Activated T-cell treated with anti-CD3 and anti-CD28 coated beads, Interleukin-2, amount 50 U/mL, for 48 hours (primary cell): ENCODE measurements at regions not wholly inside any gene's neighbourhood (a gene's known extent, or its start where the extent isn't known, plus 50 kb on each side); places are given as distances from the start of the nearest gene placed in this dataset.
"Not testable (repeated sequence)": the region's sequence is repeated elsewhere in the genome, so short reads cannot be mapped to it uniquely, and the experiment has no call there.

ENCODE experiments used
- DNase-seq, 2 experiments: peaks; one replicate each; pipeline ENCODE4 v3.0.0-alpha.2; 2020

- DNase-seq, result no peak
Observed at GRCh38 chr3:88298189-88298588, 148.4 kb downstream of the C3orf38 start.

DNA sequence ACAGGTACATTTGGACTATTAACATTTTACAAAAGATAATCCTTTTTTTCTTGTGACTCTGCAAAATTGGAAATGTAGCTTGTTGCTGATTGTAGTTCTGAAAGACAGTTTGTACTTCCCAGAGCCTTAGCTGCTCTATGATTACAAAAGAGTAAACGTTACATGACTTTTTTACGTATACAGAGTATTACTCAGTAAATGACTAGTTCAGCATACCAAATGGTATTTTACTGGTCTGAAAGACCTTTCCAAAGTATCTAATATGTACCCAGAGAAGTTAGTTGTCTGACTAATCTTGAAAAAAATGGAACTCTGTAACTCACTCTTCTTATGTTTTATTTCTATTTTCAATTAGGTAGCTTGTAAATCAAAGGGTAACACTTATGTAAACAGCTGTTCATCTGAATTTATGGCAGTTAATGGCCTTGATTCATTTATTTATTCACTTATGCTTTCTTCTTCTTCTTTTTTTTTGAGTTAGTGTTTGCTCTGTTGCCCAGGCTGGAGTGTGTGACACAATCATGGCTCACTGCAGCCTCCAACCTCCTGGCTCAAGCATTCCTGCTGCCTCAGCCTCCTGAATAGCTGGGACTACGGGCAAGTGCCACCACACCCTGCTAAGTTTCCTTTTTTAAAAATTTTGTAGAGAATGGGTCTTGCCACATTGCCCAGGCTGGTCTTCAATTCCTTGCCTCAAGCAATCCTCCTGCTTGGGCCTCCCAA, 151.7 kb downstream of the C3orf38 start:
- DNase-seq, result no peak

DNA sequence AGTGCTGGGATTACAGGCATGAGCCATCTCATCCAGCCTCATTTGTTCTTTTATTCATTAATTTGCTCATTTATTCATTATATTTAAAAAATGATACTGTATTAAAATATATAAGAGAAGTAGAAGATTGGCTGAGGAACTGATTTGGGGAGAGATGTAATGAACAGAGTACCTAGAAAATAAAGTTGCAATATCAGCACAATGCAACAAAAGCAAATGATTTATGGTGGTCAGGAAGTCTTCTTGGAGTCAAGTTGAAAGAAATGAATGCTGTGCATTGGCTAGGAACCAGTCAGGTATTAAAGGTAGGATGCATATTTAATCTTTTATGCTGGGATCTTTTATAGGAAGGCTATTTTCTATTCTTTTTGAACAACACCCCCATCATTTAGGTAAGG, 152.2 kb downstream of the C3orf38 start:
- no peak for DNase-seq

GRCh38 chr3:88303331-88303904, 153.7 kb downstream of the C3orf38 start:
- DNase-seq, result not testable (repeated sequence)

DNA sequence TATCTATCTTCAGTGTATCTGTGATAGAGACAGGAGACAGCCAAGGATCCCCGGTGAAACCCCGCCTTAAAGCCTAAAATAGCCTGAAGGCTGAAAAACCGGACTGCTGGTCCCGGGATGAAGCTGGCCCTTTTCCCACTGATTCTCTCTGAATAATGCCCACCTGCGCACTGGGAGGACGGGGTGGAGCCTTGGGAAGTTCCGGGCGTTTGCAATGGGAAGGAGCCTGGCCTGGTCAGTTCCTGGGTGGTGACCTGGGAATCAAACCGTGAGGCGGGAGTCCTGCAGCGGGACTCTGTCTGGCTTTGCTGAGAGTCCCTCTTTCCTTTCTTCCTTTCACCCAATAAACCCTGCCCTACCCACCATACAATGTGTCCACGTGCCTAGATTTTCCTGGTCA, 157.9 kb downstream of the C3orf38 start:
- no peak for DNase-seq

DNA sequence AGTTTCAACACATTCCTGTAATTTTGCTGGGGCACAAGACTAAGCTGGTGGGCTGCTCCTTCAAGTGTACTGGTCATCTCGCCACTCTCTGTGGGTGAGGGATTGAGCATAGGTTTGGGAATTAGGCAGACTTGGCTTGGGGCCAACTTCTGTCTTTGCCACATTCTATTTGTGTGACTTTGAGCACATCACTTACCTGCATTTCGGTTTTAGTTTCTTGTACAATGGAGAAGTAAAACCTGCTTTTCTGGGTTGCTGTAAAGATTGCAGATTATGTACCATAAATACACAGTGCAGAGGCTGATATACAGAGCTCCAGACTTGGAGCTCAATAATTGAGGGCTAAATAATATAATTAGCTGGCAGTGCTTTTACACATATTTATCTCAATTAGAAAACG, 162.1 kb downstream of the C3orf38 start:
- no peak for DNase-seq

DNA sequence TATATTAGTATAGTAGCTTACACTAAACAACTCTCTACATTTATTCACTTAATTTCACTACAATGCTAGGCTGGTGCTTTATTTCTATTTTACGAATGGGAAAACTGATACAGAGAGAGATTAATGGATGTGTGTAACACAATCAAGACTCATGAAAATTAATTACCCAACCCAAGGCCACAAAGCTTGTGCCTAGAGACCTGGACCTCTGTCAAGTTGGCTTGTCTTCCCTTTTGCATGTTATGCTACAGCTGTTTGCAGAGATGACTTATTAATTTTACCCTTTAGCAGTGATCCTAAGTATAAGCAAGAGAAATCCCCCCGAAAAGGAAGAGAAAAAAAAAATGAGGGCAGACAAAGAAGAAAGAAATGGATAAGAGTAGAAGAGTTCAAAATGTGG, 162.5 kb downstream of the C3orf38 start:
- DNase-seq, result no peak

DNA sequence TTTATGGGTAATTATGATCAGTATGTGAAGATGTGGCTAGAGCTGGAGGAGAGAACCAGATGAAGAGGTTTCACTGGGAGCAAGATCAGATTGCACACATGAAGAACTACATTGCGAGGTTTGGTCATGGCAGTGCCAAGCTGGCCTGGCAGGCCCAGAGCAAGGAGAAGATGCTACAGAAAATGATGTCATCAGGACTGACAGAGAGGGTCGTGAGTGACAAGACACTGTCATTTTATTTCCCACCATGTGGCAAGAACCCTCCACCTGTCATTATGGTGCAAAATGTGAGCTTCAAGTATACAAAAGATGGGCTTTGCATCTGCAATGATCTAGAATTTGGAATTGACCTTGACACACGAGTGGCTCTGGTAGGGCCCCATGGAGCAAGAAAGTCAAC, 168.3 kb downstream of the C3orf38 start:
- no peak for DNase-seq

DNA sequence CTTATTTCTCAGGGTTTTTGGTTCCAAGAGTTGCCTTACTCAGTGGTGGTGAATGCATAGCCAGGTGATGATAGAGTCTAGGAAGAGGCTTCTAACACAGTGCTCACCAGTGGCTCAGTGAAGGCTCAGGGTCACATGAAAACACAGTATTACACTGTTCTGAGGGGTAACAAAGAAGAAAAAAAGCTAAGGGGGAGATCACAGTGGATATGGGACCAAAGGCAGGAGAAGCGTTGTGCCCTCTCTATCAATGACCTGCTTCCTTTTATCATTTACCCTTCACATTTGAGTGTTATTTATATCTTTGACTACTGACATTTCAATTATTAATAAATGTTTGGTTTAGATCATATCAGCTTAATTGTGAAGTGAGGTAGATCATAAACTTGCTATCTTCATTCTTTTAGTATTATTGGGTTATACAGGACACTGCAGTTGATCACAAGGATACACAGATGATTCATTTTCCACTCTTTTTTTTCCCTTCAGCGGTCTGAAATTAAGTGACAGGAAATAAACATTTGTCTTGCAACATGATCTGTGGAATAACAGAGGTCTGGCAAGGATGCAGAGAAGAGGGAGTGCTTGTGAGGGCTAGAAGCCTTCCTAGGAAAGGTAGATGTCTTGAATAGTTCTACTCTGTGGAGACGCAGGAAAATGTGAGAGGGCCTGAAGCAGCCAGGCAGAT, 171.7 kb downstream of the C3orf38 start:
- DNase-seq, result no peak

DNA sequence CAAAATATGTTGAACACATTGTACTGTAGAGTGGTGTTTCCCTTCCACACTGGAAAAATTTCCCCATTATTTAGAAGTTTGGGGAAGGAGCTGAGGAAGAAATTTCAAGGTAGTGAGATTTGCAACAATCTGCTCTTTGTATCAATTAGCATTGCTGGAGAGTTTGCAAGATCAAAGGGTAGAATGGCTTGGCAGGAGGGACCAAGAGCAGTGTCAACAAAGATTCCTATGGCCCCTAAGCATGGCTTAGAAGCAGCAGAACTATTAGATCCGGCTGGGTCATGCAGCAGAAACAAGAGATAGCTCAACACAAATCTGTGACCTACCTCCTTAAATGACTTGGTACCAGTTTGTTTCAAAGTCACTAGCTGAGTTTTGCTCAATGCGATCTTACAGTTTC, 175.0 kb downstream of the C3orf38 start:
- no peak for DNase-seq

GRCh38 chr3:88334187-88334868, 184.6 kb downstream of the C3orf38 start:
- no peak for DNase-seq

GRCh38 chr3:88336894-88337293, 187.1 kb downstream of the C3orf38 start:
- no peak for DNase-seq

DNA sequence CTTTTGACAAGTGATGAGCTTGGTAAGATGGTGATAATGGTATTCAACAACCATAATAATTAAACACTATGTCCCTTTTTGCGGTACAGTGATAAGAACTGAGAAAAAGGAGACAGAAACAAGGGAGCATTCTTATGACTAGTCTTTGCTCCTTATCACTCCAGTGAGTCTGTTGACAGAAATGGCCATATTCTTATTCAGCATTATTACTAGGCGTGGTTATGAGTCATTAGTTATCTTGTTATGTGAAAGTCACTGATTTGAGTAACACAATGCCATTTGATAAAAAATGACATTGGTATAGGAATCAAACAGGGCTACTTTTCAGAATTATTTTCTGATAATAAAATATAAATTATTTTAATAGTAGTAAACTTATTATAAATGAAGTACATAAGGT, 193.5 kb downstream of the C3orf38 start:
- DNase-seq, result no peak

- DNase-seq, result no peak
Observed at GRCh38 chr3:88346643-88347042, 196.9 kb downstream of the C3orf38 start.

DNA sequence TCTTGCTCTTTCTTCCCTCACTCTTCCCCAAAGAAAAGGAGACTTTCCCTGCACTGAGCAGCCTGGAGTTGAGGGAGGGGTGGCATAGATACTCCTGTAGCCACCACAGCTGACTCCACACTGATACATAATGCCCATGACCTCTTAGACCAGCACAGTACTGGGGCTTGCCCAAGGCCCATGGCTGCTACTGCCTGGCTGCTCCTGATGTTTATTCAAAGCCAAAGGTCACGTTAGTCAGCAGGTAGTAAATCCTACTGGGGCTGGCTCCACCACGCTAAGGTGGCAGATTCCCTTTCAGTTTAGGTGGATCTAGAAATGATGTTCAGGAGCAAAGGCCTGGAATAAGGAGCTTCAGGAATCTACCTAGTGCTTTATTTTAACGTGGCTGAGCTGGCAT, 212.7 kb downstream of the C3orf38 start:
- DNase-seq, result no peak

DNA sequence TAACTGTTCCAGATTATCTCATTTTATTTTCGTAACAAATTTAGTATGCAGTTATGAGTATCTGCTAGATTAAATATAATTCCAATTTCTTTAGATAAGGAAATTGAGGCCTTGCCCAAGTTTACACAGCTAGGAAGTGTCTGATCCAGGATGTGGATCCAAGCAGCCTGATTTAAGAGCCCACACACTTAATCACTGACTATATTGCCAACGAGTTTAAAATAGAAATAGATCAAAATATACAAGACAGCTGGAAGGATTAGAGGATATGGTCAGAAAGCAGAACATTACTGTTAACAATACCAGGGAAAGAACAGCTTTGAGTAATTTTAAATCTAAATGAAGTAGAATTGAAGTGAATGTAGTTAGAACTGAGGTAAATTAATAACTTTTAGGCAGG, 215.2 kb downstream of the C3orf38 start:
- no peak for DNase-seq

DNA sequence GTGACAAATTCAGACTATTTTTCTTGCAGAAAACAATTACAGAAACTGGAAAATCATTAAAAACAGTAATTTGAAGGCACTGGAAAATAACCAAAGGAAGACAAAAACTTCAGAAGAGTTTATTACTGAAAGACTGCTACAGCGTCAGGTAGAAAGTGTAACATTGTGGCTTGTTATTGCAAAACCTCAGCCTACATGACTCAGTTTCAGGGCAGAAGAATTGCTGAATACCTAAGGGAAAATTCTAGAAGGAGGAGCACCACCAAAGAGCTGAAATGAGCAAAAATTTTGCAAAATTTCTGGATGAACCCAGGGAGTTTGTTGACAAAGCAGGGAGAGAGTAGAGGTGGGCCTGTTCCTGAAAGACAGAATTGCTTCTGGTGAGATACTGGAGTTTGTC, 219.6 kb downstream of the C3orf38 start:
- no peak for DNase-seq

DNA sequence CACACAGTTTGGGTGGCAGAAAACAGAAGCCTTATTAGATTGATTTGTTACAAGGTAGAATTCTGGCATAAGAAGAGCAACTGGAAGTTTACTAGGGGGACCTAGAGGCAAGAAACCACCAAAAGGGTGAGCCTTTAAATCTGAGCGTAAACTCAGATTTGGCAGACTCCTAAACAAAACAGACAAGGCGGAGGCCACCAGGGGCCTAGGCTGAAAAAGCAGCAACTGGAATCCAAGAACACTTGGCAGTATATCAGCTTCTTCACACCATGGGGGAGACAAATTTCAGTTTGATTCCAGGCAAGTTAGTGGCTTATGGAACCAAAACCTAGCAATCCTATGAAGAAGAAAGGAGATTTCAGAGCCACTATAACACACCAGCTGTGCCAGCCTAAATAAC, 220.0 kb downstream of the C3orf38 start:
- DNase-seq, result no peak

DNA sequence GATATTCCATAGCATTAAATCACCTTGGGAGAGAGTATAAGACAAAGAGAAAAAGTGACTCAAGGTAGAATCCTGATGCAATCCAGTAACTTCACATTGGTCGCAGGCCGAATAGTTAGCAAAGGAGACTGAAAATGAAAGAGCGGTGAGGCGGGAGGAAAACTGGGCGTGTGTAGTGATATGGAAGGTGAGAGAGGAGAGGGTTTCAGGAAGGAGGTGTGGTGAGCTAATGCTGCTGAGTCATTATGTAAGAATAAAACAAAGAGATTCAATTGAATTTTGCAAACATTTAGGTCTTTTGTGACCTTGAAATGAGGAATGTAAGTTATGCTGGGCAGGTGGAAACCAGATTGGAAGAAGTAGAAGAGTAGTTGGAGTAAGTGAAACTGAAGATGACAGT, 235.3 kb downstream of the C3orf38 start:
- no peak for DNase-seq

DNA sequence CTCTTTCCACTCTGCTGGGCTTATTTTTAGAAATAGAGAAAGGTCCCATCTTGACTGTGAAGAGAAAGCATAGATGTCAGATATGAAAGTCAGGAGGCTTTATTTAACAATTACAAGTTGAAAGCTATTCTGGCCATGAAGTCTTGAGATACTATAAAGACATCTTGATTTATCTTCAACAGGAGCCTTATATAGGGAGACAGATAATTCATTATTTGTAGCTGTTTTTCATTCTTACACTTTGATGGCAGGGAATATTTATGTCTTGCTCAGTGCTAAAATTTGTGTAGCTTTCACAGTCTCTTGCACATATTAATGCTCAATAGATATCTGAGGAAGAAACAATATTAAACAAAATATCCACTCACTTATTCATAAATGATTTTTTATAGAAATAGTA, 248.8 kb downstream of the C3orf38 start:
- DNase-seq, result no peak

GRCh38 chr3:88403319-88403718, 253.6 kb downstream of the C3orf38 start:
- no peak for DNase-seq

DNA sequence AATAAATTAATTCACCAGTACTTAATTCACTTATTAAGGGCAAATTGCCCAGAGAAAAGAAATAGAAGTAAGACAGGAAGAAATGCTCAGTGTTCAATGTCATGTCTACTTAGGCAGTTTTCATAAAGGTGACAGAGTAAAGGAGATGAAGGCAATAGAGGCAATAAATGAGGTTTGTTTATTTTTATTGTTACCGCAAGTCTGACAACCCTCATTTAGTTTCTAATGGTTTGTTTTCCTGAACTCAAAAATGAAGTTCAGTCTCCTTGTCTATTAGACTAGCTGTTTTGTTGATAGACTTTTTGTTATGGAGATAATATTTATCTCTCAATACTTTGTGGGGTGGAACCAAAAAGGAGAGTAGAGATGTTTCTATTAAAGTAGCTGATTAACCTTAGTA, 258.3 kb downstream of the C3orf38 start:
- no peak for DNase-seq

GRCh38 chr3:88408935-88409334, 259.2 kb downstream of the C3orf38 start:
- no peak for DNase-seq

GRCh38 chr3:88410259-88410658, 260.5 kb downstream of the C3orf38 start:
- DNase-seq, result no peak
